GM12864 (cell line): ENCODE measurements at regions not wholly inside any gene's neighbourhood (a gene's known extent, or its start where the extent isn't known, plus 50 kb on each side); places are given as distances from the start of the nearest gene placed in this dataset.

Experiments used
- DNase-seq: peaks from one replicate; pipeline ENCODE4 v3.0.0-alpha.2; 2011; ENCODE audit warnings: low read depth
- H3K4me3 ChIP-seq: 2 replicates; pipeline ENCODE4 v1.5.1; 2011; ENCODE audit warnings: mild to moderate bottlenecking, low read depth, low read length, control low read depth
- CTCF ChIP-seq: IDR thresholded peaks from 2 replicates; pipeline ENCODE4 v1.5.1; 2011; ENCODE audit warnings: low read depth, mild to moderate bottlenecking, moderate library complexity, low read length, control low read depth, inconsistent platforms; ENCODE audit errors: missing control alignments

GRCh38 chr11:96708219-96708878 lies 318.5 kb downstream of the JRKL start:
- DNase-seq = no peak
- H3K4me3 ChIP-seq = no peak overlapping the region
- TF ChIP-seq CTCF = no peak

GRCh38 chr11:96713301-96713700 lies 323.5 kb downstream of the JRKL start:
- no peak overlapping the region for H3K4me3 ChIP-seq
- TF ChIP-seq CTCF = no peak
- no peak for DNase-seq

GRCh38 chr11:96714689-96715088 lies 324.9 kb downstream of the JRKL start:
- DNase-seq = no peak
- no peak overlapping the region for H3K4me3 ChIP-seq
- no peak for TF ChIP-seq CTCF

GRCh38 chr11:96715208-96715607 lies 325.4 kb downstream of the JRKL start:
- no peak for TF ChIP-seq CTCF
- DNase-seq = no peak
- no peak overlapping the region for H3K4me3 ChIP-seq

- no peak for DNase-seq
- no peak for TF ChIP-seq CTCF
- H3K4me3 ChIP-seq = no peak overlapping the region
These were observed 346.8 kb downstream of the JRKL start for GRCh38 chr11:96736601-96737000.

- no peak overlapping the region for H3K4me3 ChIP-seq
- TF ChIP-seq CTCF = no peak
- DNase-seq = no peak
These were observed 348.5 kb downstream of the JRKL start for GRCh38 chr11:96738311-96738710.

- no peak overlapping the region for H3K4me3 ChIP-seq
- no peak for TF ChIP-seq CTCF
- no peak for DNase-seq
These were observed 351.3 kb downstream of the JRKL start for GRCh38 chr11:96741068-96741467.
